HL-60 (cell line): ENCODE measurements at regions not wholly inside any gene's neighbourhood (a gene's known extent, or its start where the extent isn't known, plus 50 kb on each side); places are given as distances from the start of the nearest gene placed in this dataset.

ENCODE experiments used
- SPI1 ChIP-seq: IDR thresholded peaks from 2 replicates; pipeline ENCODE4 v1.6.1; 2012; ENCODE audit warnings: low read depth, mild to moderate bottlenecking, borderline replicate concordance
- TF ChIP-seq, protein P1 (sequence below): IDR thresholded peaks from one replicate; pipeline ENCODE4 v1.5.1; 2011; ENCODE audit warnings: low read length, control low read depth, inconsistent platforms; ENCODE audit not compliant: insufficient read depth

DNA sequence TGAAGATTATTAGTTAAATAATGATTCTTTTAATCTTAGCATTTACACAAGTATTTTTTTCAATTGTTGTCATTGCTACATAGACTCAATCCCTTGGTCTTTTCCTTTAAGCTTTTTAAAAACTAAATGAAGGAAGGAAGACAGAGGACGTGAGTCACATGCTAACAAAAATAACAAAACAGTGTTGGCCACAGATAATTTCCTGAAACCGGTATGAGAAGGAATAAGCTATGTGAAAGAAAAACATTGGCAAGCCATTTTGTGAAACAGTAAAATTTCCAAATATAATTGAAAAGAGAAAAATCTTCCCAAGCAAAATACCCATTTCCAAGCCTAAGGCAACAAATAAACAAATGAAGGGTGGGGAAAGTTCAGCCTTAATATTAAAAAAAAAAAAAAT, 223.0 kb downstream of the AHR start:
- TF ChIP-seq, protein P1, sequence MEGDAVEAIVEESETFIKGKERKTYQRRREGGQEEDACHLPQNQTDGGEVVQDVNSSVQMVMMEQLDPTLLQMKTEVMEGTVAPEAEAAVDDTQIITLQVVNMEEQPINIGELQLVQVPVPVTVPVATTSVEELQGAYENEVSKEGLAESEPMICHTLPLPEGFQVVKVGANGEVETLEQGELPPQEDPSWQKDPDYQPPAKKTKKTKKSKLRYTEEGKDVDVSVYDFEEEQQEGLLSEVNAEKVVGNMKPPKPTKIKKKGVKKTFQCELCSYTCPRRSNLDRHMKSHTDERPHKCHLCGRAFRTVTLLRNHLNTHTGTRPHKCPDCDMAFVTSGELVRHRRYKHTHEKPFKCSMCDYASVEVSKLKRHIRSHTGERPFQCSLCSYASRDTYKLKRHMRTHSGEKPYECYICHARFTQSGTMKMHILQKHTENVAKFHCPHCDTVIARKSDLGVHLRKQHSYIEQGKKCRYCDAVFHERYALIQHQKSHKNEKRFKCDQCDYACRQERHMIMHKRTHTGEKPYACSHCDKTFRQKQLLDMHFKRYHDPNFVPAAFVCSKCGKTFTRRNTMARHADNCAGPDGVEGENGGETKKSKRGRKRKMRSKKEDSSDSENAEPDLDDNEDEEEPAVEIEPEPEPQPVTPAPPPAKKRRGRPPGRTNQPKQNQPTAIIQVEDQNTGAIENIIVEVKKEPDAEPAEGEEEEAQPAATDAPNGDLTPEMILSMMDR: no peak
- no peak for TF ChIP-seq SPI1
